Heart right ventricle (tissue), 16 donors: ENCODE measurements at regions not wholly inside any gene's neighbourhood (a gene's known extent, or its start where the extent isn't known, plus 50 kb on each side); places are given as distances from the start of the nearest gene placed in this dataset.

Experiments
- ATAC-seq, 8 donors: fragments of 200-7000 bp; cut with Tn5 transposase; one replicate each; pipeline ENCODE4 v1.9.1; 2020; ENCODE audit warnings: mild to moderate bottlenecking in 8 of 8, moderate library complexity in 8 of 8, moderate number of reproducible peaks in 1 of 8
- DNase-seq, 2 donors: peaks; one replicate each; pipeline ENCODE4 v3.0.0-alpha.2; 2020
- H3K27ac ChIP-seq, 10 donors: fragments of 200-600 bp; sonication (generic) in 2 of 10; one replicate each; pipeline versions ENCODE4 v1.5.0 to v1.8.0; 2020 to 2022; ENCODE audit warnings: mild to moderate bottlenecking in 3 of 10
- H3K27me3 ChIP-seq, 7 donors: fragments of 200-600 bp; one replicate each; pipeline ENCODE4 v1.8.0; 2021 to 2022; ENCODE audit warnings: mild to moderate bottlenecking in 2 of 7
- H3K36me3 ChIP-seq, 9 donors: fragments of 200-600 bp; sonication (generic) in 1 of 9; one replicate each; pipeline versions ENCODE4 v1.5.0 to v1.8.0; 2020 to 2022; ENCODE audit warnings: mild to moderate bottlenecking in 2 of 9
- H3K4me1 ChIP-seq, 9 donors: fragments of 200-600 bp; sonication (generic) in 1 of 9; one replicate each; pipeline versions ENCODE4 v1.5.0 to v1.8.0; 2020 to 2022; ENCODE audit warnings: mild to moderate bottlenecking in 4 of 9
- H3K4me3 ChIP-seq, 10 donors: fragments of 200-600 bp; sonication (generic) in 2 of 10; one replicate each; pipeline versions ENCODE4 v1.5.0 to v1.8.0; 2020 to 2022; ENCODE audit warnings: mild to moderate bottlenecking in 7 of 10, moderate library complexity in 2 of 10
- H3K9me3 ChIP-seq, 11 donors: fragments of 200-600 bp in 10 of 11; sonication (generic) in 2 of 11; one replicate each; pipeline versions ENCODE4 v1.5.0 to v1.8.0; 2013 to 2022; ENCODE audit warnings: mild to moderate bottlenecking in 2 of 11, control low read depth in 1 of 11, moderate library complexity in 1 of 11
- CTCF ChIP-seq, 9 donors: fragments of 200-600 bp; sonication (generic) in 2 of 9; IDR thresholded peaks; one replicate each; pipeline versions ENCODE4 v1.5.0 to v1.8.0; 2021 to 2022; ENCODE audit warnings: antibody characterized with exemption in 9 of 9, mild to moderate bottlenecking in 5 of 9, moderate library complexity in 1 of 9
- WGBS, 2 donors: extraction: QIAGEN DNeasy Blood & Tissue Kit; methylation state at CpG; one replicate each; pipeline ENCODE4 v1.1.7; 2013; ENCODE audit warnings: inconsistent platforms in 1 of 2; 5-methylcytosine and 5-hydroxymethylcytosine counted together
- intact Hi-C, 10 donors: fragments of 100-400 bp; cut with DNase I; formaldehyde crosslinking; loops; one replicate each; pipeline versions ENCODE4 v1.11.1 to v1.14.2; 2022
- donor health status: Arrhythmogenic right ventricular cardiomyopathy.
- donor health status: ischemic (EF 13 %, LVEDD 7.1; RV severe dilation, severe dysfunction).
- donor health status: healthy with polysubstance abuse.
- donor health status: DM: no; HTN: yes; CAD: no.
- donor health status: DM: no; HTN: no; CAD: no.
- donor health status: ischemic (EF 25% LVEDD 6.9; RV normal size, moderate dysfunction).
- donor health status: ischemic (EF 25% LVEDD 5.7; RV mildly dilated, moderate dysfunction).
- donor health status: healthy.
- donor health status: DM: yes; HTN: yes; CAD: no.
- donor health status: Ischemic cardiomyopathy.
- donor health status: ischemic (EF 35%, LVEDD 5.7; RV mildly dilated, moderate dysfunction).
- donor health status: nonischemic (EF 11% LVEDD 7.7; RV severe dilation, severe dysfunction).
- donor health status: DM: yes; HTN: yes; CAD: no.
- donor health status: PGD.
- donor health status: ischemic (EF 29% LVEDD 5.4; RV normal size, mild dysfunction).
- donor health status: nonischemic (EF 23%, LVEDD 6.1; RV moderate dilation, normal function).

GRCh38 chr10:10126218-10126617 is 891.5 kb upstream of the CELF2 start:
- WGBS, 2 donors, result 96 to 100% methylated on average over 3 of the region's 3 CpGs
- H3K4me1 ChIP-seq, result peaks cover 0 to under 1% (median 0%) of the 10 kb centered on the region in 9 donors
- H3K27ac ChIP-seq, result no peak overlapping the region
- ATAC-seq (no peak), DNase-seq (no peak)
- peaks cover 0 to 10% (median 0%) of the 10 kb centered on the region in 11 donors for H3K9me3 ChIP-seq
- H3K4me3 ChIP-seq, result no peak overlapping the region
- no peak for TF ChIP-seq CTCF (IDR thresholded peaks at IDR 0.05)
- intact Hi-C loops, result no loop called here
- H3K36me3 ChIP-seq, result no peaks in the 10 kb centered on the region
- H3K27me3 ChIP-seq, result no peaks in the 10 kb centered on the region

GRCh38 chr10:10128387-10128786 is 889.3 kb upstream of the CELF2 start:
- intact Hi-C loops, result no loop called here
- no peak for TF ChIP-seq CTCF (IDR thresholded peaks at IDR 0.05)
- no peak for DNase-seq
- Histone ChIP-seq H3K36me3 (no peaks in the 10 kb centered on the region), H3K4me3 (no peak overlapping the region), H3K27me3 (no peaks in the 10 kb centered on the region), H3K27ac (no peak overlapping the region), H3K4me1 (no peaks in the 10 kb centered on the region), H3K9me3 (peaks cover 0 to 9% (median 0%) of the 10 kb centered on the region in 11 donors)
- WGBS, 2 donors, result 82% methylated on average over 3 of the region's 3 CpGs
- ATAC-seq, result no peak

- Histone ChIP-seq H3K27me3 (no peaks in the 10 kb centered on the region), H3K27ac (no peak overlapping the region), H3K9me3 (peaks cover 0 to 4% (median 0%) of the 10 kb centered on the region in 11 donors), H3K4me1 (no peaks in the 10 kb centered on the region), H3K4me3 (no peak overlapping the region), H3K36me3 (no peaks in the 10 kb centered on the region)
- ATAC-seq (no peak), DNase-seq (no peak)
- intact Hi-C loops, result no loop called here
- 76 to 81% methylated on average over 2 of the region's 2 CpGs for WGBS, 2 donors
- no peak for TF ChIP-seq CTCF (IDR thresholded peaks at IDR 0.05)
These were observed 887.0 kb upstream of the CELF2 start for GRCh38 chr10:10130686-10131085.

GRCh38 chr10:10132009-10132408 is 885.7 kb upstream of the CELF2 start:
- TF ChIP-seq CTCF (IDR thresholded peaks at IDR 0.05), result no peak
- no peaks in the 10 kb centered on the region for H3K4me1 ChIP-seq
- H3K9me3 ChIP-seq, result no peaks in the 10 kb centered on the region
- WGBS, 2 donors, result 30 to 32% methylated on average over 1 of the region's 1 CpG
- ATAC-seq, result no peak
- DNase-seq, result no peak
- intact Hi-C loops, result no loop called here
- H3K36me3 ChIP-seq, result no peaks in the 10 kb centered on the region
- H3K27me3 ChIP-seq, result no peaks in the 10 kb centered on the region
- no peak overlapping the region for H3K4me3 ChIP-seq
- no peak overlapping the region for H3K27ac ChIP-seq

- ATAC-seq, result no peak
- H3K27me3 ChIP-seq, result no peaks in the 10 kb centered on the region
- TF ChIP-seq CTCF (IDR thresholded peaks at IDR 0.05), result no peak
- no peaks in the 10 kb centered on the region for H3K9me3 ChIP-seq
- DNase-seq, result no peak
- intact Hi-C loops, result no loop called here
- H3K27ac ChIP-seq, result no peak overlapping the region
- no peaks in the 10 kb centered on the region for H3K36me3 ChIP-seq
- H3K4me3 ChIP-seq, result no peak overlapping the region
- WGBS, 2 donors, result 89 to 90% methylated on average over 1 of the region's 1 CpG
- H3K4me1 ChIP-seq, result no peaks in the 10 kb centered on the region
These were observed 884.4 kb upstream of the CELF2 start for GRCh38 chr10:10133281-10133680.
